ENCODE measurements at regions not wholly inside any gene's neighbourhood (a gene's known extent, or its start where the extent isn't known, plus 50 kb on each side); places are given as distances from the start of the nearest gene placed in this dataset.

GRCh38 chr5:171615705-171616640 lies 169.6 kb upstream of the SMIM23 start:
- no peak overlapping the region for H3K27ac Mint-ChIP-seq
- no peak for ATAC-seq (ENCODE audit: low read depth)
- no peaks in the 10 kb centered on the region for H3K36me3 Mint-ChIP-seq (ENCODE audit: low read depth)
- ChIA-PET POLR2A (no interaction called here), CTCF (no interaction called here)
- no peaks in the 10 kb centered on the region for H3K4me1 Mint-ChIP-seq
- intact Hi-C loops (cut with micrococcal nuclease), result no loop called here
- TF ChIP-seq CTCF (IDR thresholded peaks at IDR 0.05), result no peak
- H3K4me3 Mint-ChIP-seq, result no peak overlapping the region
- no peak for DNase-seq
- H3K9me3 Mint-ChIP-seq, result no peaks in the 10 kb centered on the region
- peaks cover 7% of the 10 kb centered on the region for H3K27me3 Mint-ChIP-seq

- intact Hi-C loops (cut with micrococcal nuclease), result no loop called here
Observed at GRCh38 chr5:171617266-171617665, 168.4 kb upstream of the SMIM23 start.

GRCh38 chr5:171617817-171618591 lies 167.6 kb upstream of the SMIM23 start:
- H3K4me3 Mint-ChIP-seq, result no peak overlapping the region
- no peaks in the 10 kb centered on the region for H3K4me1 Mint-ChIP-seq
- no peak overlapping the region for H3K27ac Mint-ChIP-seq
- CTCF ChIA-PET, result no interaction called here
- intact Hi-C loops (cut with micrococcal nuclease), result no loop called here
- no peak for TF ChIP-seq CTCF (IDR thresholded peaks at IDR 0.05)
- POLR2A ChIA-PET, result no interaction called here
- no peaks in the 10 kb centered on the region for H3K9me3 Mint-ChIP-seq
- H3K36me3 Mint-ChIP-seq (ENCODE audit: low read depth), result no peaks in the 10 kb centered on the region
- no peak for ATAC-seq (ENCODE audit: low read depth)
- peaks cover 4% of the 10 kb centered on the region for H3K27me3 Mint-ChIP-seq
- no peak for DNase-seq

More at GRCh38 chr5:171617266-171617665, 168.4 kb upstream of the SMIM23 start:
- CTCF ChIA-PET, result no interaction called here
- H3K4me3 Mint-ChIP-seq, result no peak overlapping the region
- no peak for DNase-seq
- POLR2A ChIA-PET, result no interaction called here
- no peaks in the 10 kb centered on the region for H3K9me3 Mint-ChIP-seq
- H3K36me3 Mint-ChIP-seq (ENCODE audit: low read depth), result no peaks in the 10 kb centered on the region
- ATAC-seq (ENCODE audit: low read depth), result no peak
- H3K27me3 Mint-ChIP-seq, result peaks cover 7% of the 10 kb centered on the region
- H3K4me1 Mint-ChIP-seq, result no peaks in the 10 kb centered on the region
- no peak overlapping the region for H3K27ac Mint-ChIP-seq
- TF ChIP-seq CTCF (IDR thresholded peaks at IDR 0.05), result no peak

- ATAC-seq (ENCODE audit: low read depth) (no peak), DNase-seq (no peak)
- intact Hi-C loops (cut with micrococcal nuclease), result no loop called here
- Mint-ChIP-seq H3K4me3 (no peak overlapping the region), H3K4me1 (no peaks in the 10 kb centered on the region), H3K27me3 (peaks cover 3% of the 10 kb centered on the region), H3K27ac (no peak overlapping the region), H3K9me3 (no peaks in the 10 kb centered on the region), H3K36me3 (ENCODE audit: low read depth) (no peaks in the 10 kb centered on the region)
- ChIA-PET CTCF (no interaction called here), POLR2A (no interaction called here)
- TF ChIP-seq CTCF (IDR thresholded peaks at IDR 0.05), result no peak
Observed at GRCh38 chr5:171619196-171619595, 166.4 kb upstream of the SMIM23 start.

- Mint-ChIP-seq H3K27ac (no peak overlapping the region), H3K27me3 (peaks cover 3% of the 10 kb centered on the region), H3K9me3 (no peaks in the 10 kb centered on the region), H3K4me3 (no peak overlapping the region), H3K4me1 (no peaks in the 10 kb centered on the region), H3K36me3 (ENCODE audit: low read depth) (no peaks in the 10 kb centered on the region)
- intact Hi-C loops (cut with micrococcal nuclease), result no loop called here
- POLR2A ChIA-PET, result interaction anchor here (0.7 kb wide), 1 partner anchor 60 kb away, joined by 3 read pairs; no protein-coding TSS in a partner anchor
- CTCF ChIA-PET, result no interaction called here
- ATAC-seq (ENCODE audit: low read depth) (no peak), DNase-seq (no peak)
- no peak for TF ChIP-seq CTCF (IDR thresholded peaks at IDR 0.05)
Observed at GRCh38 chr5:171619744-171620143, 165.9 kb upstream of the SMIM23 start.

Measured in activated B cell treated with CpG ODN at 0.5 μM for 24 hours (primary cell).